Mucosa of descending colon (tissue), 3 donors: ENCODE measurements at regions not wholly inside any gene's neighbourhood (a gene's known extent, or its start where the extent isn't known, plus 50 kb on each side); places are given as distances from the start of the nearest gene placed in this dataset.
"Not testable (repeated sequence)": the region's sequence is repeated elsewhere in the genome, so short reads cannot be mapped to it uniquely, and the experiment has no call there.

Experiments used
- ATAC-seq: fragments of 200-7000 bp; cut with Tn5 transposase; one replicate; pipeline ENCODE4 v1.9.1; 2020; ENCODE audit warnings: mild to moderate bottlenecking, moderate library complexity
- DNase-seq, 3 donors: peaks; one replicate each; pipeline ENCODE4 v3.0.0-alpha.2; 2020
- H3K36me3 ChIP-seq: fragments of 200-600 bp; one replicate; pipeline ENCODE4 v1.8.0; 2021; ENCODE audit warnings: low read depth, mild to moderate bottlenecking
- H3K4me1 ChIP-seq: fragments of 200-600 bp; one replicate; pipeline ENCODE4 v1.8.0; 2021; ENCODE audit warnings: low read depth, mild to moderate bottlenecking
- H3K4me3 ChIP-seq: fragments of 200-600 bp; one replicate; pipeline ENCODE4 v1.8.0; 2021; ENCODE audit warnings: mild to moderate bottlenecking
- H3K9me3 ChIP-seq: fragments of 200-600 bp; one replicate; pipeline ENCODE4 v1.8.0; 2021; ENCODE audit warnings: mild to moderate bottlenecking
- intact Hi-C, 2 donors: fragments of 100-400 bp; cut with DNase I in 1 of 2; cut with micrococcal nuclease in 1 of 2; formaldehyde crosslinking; loops; one replicate each; pipeline versions ENCODE4 v1.11.0 to v1.11.1; 2022; cut with DNase I, micrococcal nuclease
- TF ChIP-seq, protein P1 (sequence below): fragments of 200-600 bp; IDR thresholded peaks from one replicate; pipeline ENCODE4 v1.8.0; 2022; ENCODE audit warnings: antibody characterized with exemption, mild to moderate bottlenecking
- donor health status: DM: no; HTN: no; CAD: no; lungs with moderate emphysema.
- donor health status: DM: no; HTN: no; CAD: no.
- donor health status: DM: no; HTN: yes; CAD: no.

DNA sequence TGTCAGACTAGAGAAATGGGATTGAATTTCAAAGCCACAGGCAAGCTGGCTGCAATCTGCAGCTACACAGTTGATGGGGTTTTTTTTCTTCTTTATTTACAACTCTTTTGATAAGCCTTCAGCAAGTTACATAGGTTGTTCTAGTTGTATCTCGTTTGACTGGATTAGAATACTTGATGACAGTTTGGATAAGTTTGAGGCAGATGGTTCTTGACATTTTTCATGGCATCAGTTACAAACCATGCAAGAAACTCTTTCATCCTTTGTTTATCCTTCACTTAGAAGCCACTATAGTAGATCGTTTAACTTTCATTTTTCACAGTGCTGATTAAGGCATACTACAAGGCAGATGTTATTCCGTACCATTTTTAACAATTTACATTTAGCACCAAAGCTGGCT, 238.9 kb downstream of the TOX3 start:
- Histone ChIP-seq H3K9me3 (no peaks in the 10 kb centered on the region), H3K4me1 (no peaks in the 10 kb centered on the region), H3K4me3 (no peak overlapping the region), H3K36me3 (no peaks in the 10 kb centered on the region)
- no peak for ATAC-seq
- intact Hi-C loops, result no loop called here
- no peak for DNase-seq
- TF ChIP-seq, protein P1, sequence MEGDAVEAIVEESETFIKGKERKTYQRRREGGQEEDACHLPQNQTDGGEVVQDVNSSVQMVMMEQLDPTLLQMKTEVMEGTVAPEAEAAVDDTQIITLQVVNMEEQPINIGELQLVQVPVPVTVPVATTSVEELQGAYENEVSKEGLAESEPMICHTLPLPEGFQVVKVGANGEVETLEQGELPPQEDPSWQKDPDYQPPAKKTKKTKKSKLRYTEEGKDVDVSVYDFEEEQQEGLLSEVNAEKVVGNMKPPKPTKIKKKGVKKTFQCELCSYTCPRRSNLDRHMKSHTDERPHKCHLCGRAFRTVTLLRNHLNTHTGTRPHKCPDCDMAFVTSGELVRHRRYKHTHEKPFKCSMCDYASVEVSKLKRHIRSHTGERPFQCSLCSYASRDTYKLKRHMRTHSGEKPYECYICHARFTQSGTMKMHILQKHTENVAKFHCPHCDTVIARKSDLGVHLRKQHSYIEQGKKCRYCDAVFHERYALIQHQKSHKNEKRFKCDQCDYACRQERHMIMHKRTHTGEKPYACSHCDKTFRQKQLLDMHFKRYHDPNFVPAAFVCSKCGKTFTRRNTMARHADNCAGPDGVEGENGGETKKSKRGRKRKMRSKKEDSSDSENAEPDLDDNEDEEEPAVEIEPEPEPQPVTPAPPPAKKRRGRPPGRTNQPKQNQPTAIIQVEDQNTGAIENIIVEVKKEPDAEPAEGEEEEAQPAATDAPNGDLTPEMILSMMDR, result no peak

DNA sequence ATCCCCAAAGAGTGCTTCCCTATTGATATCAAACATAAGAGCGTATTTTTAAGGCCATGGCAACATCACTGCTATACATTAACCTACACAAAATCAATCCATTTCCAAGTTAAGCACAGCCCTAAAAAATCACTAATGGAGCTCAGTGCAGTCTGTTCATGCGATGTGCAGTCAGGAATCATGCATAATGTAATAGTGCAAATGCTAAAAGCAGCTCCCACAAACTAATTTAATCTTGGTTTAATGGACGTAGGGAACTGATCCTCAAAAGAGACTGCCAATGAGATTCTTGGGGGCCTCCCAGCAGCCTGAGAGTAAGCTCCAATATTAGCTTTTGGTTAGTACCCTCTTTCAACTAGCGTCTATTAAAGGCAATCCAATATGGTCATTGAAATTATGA, 245.9 kb downstream of the TOX3 start:
- DNase-seq (no peak), ATAC-seq (no peak)
- H3K4me1 ChIP-seq, result no peaks in the 10 kb centered on the region
- no peaks in the 10 kb centered on the region for H3K9me3 ChIP-seq
- TF ChIP-seq, protein P1, result no peak
- no peak overlapping the region for H3K4me3 ChIP-seq
- no peaks in the 10 kb centered on the region for H3K36me3 ChIP-seq
- intact Hi-C loops, result no loop called here

DNA sequence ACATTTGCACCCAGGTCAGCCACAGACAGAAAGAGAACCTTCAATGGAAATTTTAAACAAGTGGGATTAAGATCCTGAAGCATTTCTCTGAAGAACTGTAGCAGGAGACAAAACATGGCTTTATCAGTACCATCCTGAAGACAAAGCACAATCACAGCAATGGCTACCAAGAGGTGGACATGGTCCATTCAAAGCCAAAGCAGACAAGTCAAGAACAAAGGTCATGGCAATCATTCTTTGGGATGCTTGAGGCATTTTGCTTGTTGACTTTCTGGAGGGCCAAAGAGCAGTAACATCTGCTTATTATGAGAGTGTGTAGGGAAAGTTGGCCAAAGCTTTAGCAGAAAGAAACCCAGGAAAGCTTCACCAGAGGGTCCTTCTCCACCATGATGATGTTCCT, 248.2 kb downstream of the TOX3 start:
- ATAC-seq (no peak), DNase-seq (no peak)
- Histone ChIP-seq H3K4me3 (no peak overlapping the region), H3K4me1 (no peaks in the 10 kb centered on the region), H3K36me3 (no peaks in the 10 kb centered on the region), H3K9me3 (no peaks in the 10 kb centered on the region)
- intact Hi-C loops, result no loop called here
- TF ChIP-seq, protein P1, result no peak

DNA sequence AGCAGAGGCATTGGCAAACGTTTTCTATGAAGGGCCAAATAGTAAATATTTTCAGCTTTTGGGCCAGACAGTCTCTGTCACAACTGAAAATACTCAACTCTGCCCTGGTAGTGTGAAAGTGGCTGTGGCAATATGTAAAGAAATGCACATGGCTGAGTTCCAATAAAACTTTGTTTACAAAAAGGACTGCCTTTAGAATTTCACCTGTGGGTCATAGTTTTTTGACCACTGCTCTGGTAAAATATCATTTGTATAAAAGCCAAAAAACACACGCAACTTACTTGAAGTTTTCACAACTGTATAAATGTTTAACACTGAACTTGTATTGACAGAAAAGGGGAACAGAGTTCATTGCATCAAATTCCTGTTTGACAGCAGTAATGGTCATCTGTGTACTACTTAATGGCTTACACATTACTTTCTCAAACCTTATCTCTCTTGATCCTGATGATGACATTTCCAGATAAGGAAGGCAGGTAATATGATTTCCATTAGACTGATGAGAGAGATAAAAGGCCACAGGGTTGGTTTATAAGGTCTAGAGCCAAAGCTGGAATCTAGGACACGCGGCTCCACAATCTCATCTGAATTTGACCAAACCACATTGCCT, 250.1 kb downstream of the TOX3 start:
- H3K36me3 ChIP-seq, intact Hi-C loops, H3K9me3 ChIP-seq, DNase-seq, ATAC-seq, H3K4me1 ChIP-seq, H3K4me3 ChIP-seq: not testable (repeated sequence)

DNA sequence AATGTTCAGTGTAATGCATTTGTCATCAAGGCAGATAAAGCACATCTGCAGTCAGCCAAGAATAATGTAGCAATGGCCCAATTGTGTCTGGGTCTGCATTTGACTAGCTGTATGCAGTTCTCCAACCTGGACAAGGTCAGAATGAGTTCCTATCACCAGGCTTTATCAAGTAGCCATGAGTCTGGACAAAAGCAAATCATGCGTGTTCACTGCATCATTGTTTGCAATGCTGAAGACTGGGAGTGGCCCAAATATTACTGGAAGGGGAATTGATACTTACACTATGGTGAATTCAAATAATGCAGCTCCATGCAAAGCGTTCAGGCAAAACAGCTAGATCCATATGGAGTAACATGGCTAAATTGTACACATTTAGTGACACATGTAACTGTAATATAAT, 250.9 kb downstream of the TOX3 start:
- Histone ChIP-seq H3K36me3 (no peaks in the 10 kb centered on the region), H3K9me3 (no peaks in the 10 kb centered on the region), H3K4me1 (no peaks in the 10 kb centered on the region), H3K4me3 (no peak overlapping the region)
- no peak for ATAC-seq
- intact Hi-C loops, result no loop called here
- DNase-seq, result no peak
- TF ChIP-seq, protein P1, result no peak

DNA sequence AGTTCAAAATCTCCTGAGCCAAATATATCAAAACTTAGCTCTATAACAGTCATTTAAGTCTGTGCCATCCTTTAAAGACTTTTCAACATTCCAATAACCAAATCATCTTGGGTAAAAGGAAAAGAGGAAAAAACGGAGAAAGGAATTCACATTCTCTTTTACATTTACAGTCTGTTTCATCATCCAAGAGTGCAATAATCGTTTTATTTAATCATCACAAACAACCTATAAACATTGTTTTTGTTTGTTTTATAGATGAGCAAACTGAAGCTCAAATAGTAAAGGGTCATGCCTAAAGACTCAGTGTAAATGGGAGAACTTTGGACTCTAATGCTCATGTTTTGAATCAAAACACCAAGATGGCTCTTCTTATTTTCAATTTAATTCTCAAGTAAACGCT, 252.3 kb downstream of the TOX3 start:
- TF ChIP-seq, protein P1, result no peak
- DNase-seq (no peak), ATAC-seq (no peak)
- intact Hi-C loops, result no loop called here
- Histone ChIP-seq H3K9me3 (no peaks in the 10 kb centered on the region), H3K4me3 (no peak overlapping the region), H3K4me1 (no peaks in the 10 kb centered on the region), H3K36me3 (no peaks in the 10 kb centered on the region)
